Right lobe of liver (tissue), 6 donors: ENCODE measurements at regions not wholly inside any gene's neighbourhood (a gene's known extent, or its start where the extent isn't known, plus 50 kb on each side); places are given as distances from the start of the nearest gene placed in this dataset.

ENCODE experiments used
- ATAC-seq, 4 donors: fragments of 200-7000 bp; cut with Tn5 transposase; one replicate each; pipeline ENCODE4 v1.9.1; 2020; ENCODE audit warnings: mild to moderate bottlenecking in 4 of 4, moderate library complexity in 4 of 4
- DNase-seq, 3 donors: peaks; one replicate each; pipeline ENCODE4 v3.0.0-alpha.2; 2020
- H3K27ac ChIP-seq, 3 donors: fragments of 200-600 bp; one replicate each; pipeline ENCODE4 v1.8.0; 2022
- H3K27me3 ChIP-seq, 2 donors: fragments of 200-600 bp; one replicate each; pipeline ENCODE4 v1.8.0; 2022
- H3K36me3 ChIP-seq, 4 donors: fragments of 200-600 bp; sonication (generic) in 1 of 4; one replicate each; pipeline versions ENCODE4 v1.5.1 to v1.8.0; 2017 to 2022; ENCODE audit warnings: control low read depth in 1 of 4
- H3K4me1 ChIP-seq, 4 donors: fragments of 200-600 bp; sonication (generic) in 1 of 4; one replicate each; pipeline versions ENCODE4 v1.5.1 to v1.8.0; 2017 to 2022; ENCODE audit warnings: control low read depth in 1 of 4
- H3K4me3 ChIP-seq, 3 donors: fragments of 200-600 bp; one replicate each; pipeline ENCODE4 v1.8.0; 2022
- H3K9me3 ChIP-seq, 4 donors: fragments of 200-600 bp; sonication (generic) in 1 of 4; one replicate each; pipeline versions ENCODE4 v1.5.1 to v1.8.0; 2017 to 2022; ENCODE audit warnings: control low read depth in 1 of 4
- POLR2A ChIP-seq: fragments of 450-650 bp; IDR thresholded peaks from one replicate; pipeline ENCODE4 v1.6.1; 2017; ENCODE audit warnings: antibody characterized with exemption, mild to moderate bottlenecking
- WGBS: methylation state at CpG from one replicate; pipeline ENCODE4 v1.1.6; 2018; ENCODE audit warnings: low coverage, low lambda C conversion rate; ENCODE audit not compliant: insufficient coverage; ENCODE audit errors: missing lambda C conversion rate; 5-methylcytosine and 5-hydroxymethylcytosine counted together
- intact Hi-C, 2 donors: fragments of 100-400 bp; cut with DNase I; formaldehyde crosslinking; loops; one replicate each; pipeline versions ENCODE4 v1.11.2 to v1.14.1; 2022
- TF ChIP-seq, protein P1 (sequence below), 4 donors: fragments of 200-600 bp in 3 of 4; fragments of 450-650 bp in 1 of 4; IDR thresholded peaks; one replicate each; pipeline versions ENCODE4 v1.5.1 to v1.8.0; 2016 to 2022; ENCODE audit warnings: antibody characterized with exemption in 4 of 4, mild to moderate bottlenecking in 2 of 4
- donor health status: DM: no; HTN: yes; CAD: no.
- donor health status: DM: no; HTN: no; CAD: no.
- donor health status: DM: no; HTN: no; CAD: no.
- donor health status: DM: no; HTN: yes; CAD: no.
- donor health status: DM: no; HTN: yes; CAD: no.

DNA sequence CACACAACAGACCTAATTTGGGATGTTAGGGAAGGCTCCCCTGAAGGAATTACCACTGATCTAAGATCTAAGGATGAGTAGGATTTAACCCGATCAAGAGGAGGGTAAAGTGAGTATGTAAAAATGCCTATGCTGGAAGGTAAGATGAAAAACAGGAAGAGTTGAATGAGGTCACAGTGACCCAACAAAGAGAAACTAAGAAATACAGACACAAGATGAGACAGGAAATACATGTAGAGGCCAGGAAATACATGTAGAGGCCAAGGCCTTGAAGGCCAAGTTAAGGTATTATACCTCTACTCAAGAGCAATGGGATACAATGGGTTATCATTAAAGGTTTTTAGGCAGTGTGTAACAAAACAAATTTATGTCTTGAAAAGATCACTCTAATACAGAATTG, 131.6 kb upstream of the TANK start:
- TF ChIP-seq POLR2A: no peak
- TF ChIP-seq, protein P1, sequence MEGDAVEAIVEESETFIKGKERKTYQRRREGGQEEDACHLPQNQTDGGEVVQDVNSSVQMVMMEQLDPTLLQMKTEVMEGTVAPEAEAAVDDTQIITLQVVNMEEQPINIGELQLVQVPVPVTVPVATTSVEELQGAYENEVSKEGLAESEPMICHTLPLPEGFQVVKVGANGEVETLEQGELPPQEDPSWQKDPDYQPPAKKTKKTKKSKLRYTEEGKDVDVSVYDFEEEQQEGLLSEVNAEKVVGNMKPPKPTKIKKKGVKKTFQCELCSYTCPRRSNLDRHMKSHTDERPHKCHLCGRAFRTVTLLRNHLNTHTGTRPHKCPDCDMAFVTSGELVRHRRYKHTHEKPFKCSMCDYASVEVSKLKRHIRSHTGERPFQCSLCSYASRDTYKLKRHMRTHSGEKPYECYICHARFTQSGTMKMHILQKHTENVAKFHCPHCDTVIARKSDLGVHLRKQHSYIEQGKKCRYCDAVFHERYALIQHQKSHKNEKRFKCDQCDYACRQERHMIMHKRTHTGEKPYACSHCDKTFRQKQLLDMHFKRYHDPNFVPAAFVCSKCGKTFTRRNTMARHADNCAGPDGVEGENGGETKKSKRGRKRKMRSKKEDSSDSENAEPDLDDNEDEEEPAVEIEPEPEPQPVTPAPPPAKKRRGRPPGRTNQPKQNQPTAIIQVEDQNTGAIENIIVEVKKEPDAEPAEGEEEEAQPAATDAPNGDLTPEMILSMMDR (IDR thresholded peaks at IDR 0.05): no peak
- intact Hi-C loops: no loop called here
- no peak for ATAC-seq
- H3K27ac ChIP-seq: no peak overlapping the region
- H3K4me3 ChIP-seq: no peak overlapping the region
- no peak for DNase-seq
- no peaks in the 10 kb centered on the region for H3K36me3 ChIP-seq
- no peaks in the 10 kb centered on the region for H3K9me3 ChIP-seq
- 91% methylated on average over 1 of the region's 1 CpG for WGBS
- H3K27me3 ChIP-seq: no peaks in the 10 kb centered on the region
- H3K4me1 ChIP-seq: no peaks in the 10 kb centered on the region

DNA sequence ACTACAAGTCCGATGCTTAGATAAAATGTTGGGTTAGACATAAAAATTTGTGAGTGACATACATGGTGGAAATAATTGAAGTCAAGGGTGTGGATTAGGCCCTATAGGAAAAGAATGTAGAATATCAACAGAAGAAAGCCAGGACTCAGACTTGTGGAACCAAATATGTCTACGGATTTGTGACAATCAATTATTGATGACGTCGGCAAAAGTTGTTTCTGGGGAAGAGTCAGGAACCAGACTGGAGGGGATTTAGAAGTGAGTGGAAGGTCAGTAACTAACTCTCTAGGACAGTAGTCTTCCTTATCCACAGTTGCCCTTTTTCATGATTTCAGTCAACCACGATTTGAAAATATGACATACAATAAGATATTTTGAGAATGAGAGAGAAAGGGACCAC, 130.9 kb upstream of the TANK start:
- TF ChIP-seq POLR2A: no peak
- TF ChIP-seq, protein P1 (IDR thresholded peaks at IDR 0.05): no peak
- no peaks in the 10 kb centered on the region for H3K27me3 ChIP-seq
- H3K27ac ChIP-seq: no peak overlapping the region
- ATAC-seq: no peak
- H3K36me3 ChIP-seq: no peaks in the 10 kb centered on the region
- H3K9me3 ChIP-seq: no peaks in the 10 kb centered on the region
- intact Hi-C loops: no loop called here
- 67% methylated on average over 3 of the region's 5 CpGs for WGBS
- no peaks in the 10 kb centered on the region for H3K4me1 ChIP-seq
- H3K4me3 ChIP-seq: no peak overlapping the region
- DNase-seq: no peak

DNA sequence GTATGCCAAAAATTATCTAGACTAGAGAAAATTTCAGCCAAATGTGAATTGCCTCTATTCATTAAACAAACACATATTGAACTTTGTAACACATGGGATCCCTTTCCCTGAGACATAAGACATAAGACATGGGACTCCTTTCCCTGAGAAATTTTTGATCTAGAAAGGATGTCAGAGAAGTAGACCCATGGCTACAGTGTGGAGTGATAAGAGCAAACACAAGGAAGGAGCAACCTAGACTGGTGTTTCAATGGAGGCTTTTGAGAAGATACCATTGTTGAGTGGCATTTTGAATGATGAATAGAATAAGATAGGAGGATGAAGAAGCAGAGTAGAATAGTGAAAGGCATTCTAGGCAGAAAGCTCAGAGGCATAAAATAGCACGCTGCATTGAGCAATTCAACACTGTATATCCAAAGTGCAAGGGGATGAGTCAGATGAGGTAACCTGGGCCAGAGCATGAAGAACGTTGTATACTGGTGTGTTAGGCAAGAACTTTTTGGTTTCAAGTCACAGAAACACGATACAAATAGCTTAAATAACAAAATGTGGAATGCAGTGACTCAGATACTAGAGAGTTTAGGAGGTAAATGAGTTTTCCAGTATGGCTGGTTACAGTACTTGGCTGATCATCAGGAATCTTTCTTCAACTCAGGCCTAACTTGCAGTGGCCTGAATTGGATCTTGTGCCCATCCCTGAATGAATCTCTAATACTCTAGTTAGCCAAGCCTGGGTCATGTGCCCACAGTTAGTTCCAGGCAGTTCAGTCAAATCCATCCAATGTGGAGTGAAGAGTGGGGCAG, 129.8 kb upstream of the TANK start:
- intact Hi-C loops: no loop called here
- no peaks in the 10 kb centered on the region for H3K9me3 ChIP-seq
- 32% methylated on average over 3 of the region's 3 CpGs for WGBS
- no peaks in the 10 kb centered on the region for H3K27me3 ChIP-seq
- H3K27ac ChIP-seq: no peak overlapping the region
- H3K4me3 ChIP-seq: no peak overlapping the region
- DNase-seq (no peak), ATAC-seq (peak; percentile 45 to 99 (median 82))
- H3K4me1 ChIP-seq: no peaks in the 10 kb centered on the region
- H3K36me3 ChIP-seq: no peaks in the 10 kb centered on the region
- TF ChIP-seq, protein P1 (IDR thresholded peaks at IDR 0.05): no peak
- TF ChIP-seq POLR2A: no peak

DNA sequence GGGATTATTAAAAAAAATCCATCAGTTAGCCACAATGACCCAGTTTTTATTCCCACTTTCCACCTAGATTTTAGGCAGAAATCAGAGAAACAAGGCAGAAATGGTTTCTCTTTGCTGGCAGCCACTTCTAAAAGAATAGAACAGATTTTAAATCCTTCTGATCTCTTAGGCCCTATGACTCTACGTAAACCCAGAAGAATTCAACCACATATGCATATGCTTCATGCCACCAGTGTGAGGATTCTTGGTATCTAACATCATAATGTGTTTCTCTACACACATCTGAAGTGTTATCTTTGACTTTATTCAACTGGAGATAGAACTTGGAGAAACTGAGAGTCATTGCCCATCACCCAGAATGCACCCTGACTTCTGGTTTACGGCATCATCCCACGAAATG, 128.7 kb upstream of the TANK start:
- 100% methylated on average over 3 of the region's 3 CpGs for WGBS
- H3K4me1 ChIP-seq: no peaks in the 10 kb centered on the region

More for the DNA sequence above, 128.7 kb upstream of the TANK start:
- no peak for ATAC-seq
- no peak for TF ChIP-seq POLR2A
- TF ChIP-seq, protein P1 (IDR thresholded peaks at IDR 0.05): no peak
- DNase-seq: no peak
- H3K36me3 ChIP-seq: no peaks in the 10 kb centered on the region
- no peak overlapping the region for H3K4me3 ChIP-seq
- intact Hi-C loops: no loop called here
- no peak overlapping the region for H3K27ac ChIP-seq
- no peaks in the 10 kb centered on the region for H3K9me3 ChIP-seq
- H3K27me3 ChIP-seq: no peaks in the 10 kb centered on the region
